PC-3 (cell line): ENCODE measurements at regions not wholly inside any gene's neighbourhood (a gene's known extent, or its start where the extent isn't known, plus 50 kb on each side); places are given as distances from the start of the nearest gene placed in this dataset.

Source experiments
- EZH2 ChIP-seq: fragments of 300-600 bp; sonication (generic); IDR thresholded peaks from one replicate; pipeline ENCODE4 v1.6.1; 2017; ENCODE audit warnings: antibody characterized with exemption, mild to moderate bottlenecking, low read length; ENCODE audit not compliant: unreplicated experiment
- EZH2phosphoT487 ChIP-seq: fragments of 300-600 bp; sonication (generic); IDR thresholded peaks from 2 replicates; pipeline ENCODE4 v1.6.1; 2018; ENCODE audit warnings: mild to moderate bottlenecking, antibody characterized with exemption, low read length, borderline replicate concordance
- TF ChIP-seq, protein P1 (sequence below): fragments of 300-600 bp; sonication (generic); conservative IDR thresholded peaks from 2 replicates; pipeline ENCODE4 v1.5.1; 2017; ENCODE audit warnings: antibody characterized with exemption, low read depth, mild to moderate bottlenecking, low read length

DNA sequence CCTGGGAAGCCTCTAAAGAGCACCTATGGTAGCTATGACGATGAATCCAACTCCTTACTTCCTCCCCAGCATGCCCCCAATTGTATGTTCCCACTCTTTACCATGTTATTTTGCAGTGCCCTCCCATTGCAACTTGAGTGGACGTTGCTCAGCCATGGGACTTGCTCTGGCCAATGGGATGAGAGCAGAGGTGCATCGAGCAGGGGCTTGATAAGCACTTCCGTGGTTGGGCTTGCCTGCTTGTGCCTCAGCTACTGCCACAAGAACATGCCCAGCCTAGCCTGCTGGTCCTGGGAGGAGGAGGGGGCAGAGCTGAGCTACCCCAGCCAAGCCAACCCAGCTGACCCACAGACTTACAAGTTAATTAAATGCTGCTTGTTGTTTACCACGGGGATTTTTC is 71.1 kb upstream of the CTNNBL1 start:
- TF ChIP-seq, protein P1, sequence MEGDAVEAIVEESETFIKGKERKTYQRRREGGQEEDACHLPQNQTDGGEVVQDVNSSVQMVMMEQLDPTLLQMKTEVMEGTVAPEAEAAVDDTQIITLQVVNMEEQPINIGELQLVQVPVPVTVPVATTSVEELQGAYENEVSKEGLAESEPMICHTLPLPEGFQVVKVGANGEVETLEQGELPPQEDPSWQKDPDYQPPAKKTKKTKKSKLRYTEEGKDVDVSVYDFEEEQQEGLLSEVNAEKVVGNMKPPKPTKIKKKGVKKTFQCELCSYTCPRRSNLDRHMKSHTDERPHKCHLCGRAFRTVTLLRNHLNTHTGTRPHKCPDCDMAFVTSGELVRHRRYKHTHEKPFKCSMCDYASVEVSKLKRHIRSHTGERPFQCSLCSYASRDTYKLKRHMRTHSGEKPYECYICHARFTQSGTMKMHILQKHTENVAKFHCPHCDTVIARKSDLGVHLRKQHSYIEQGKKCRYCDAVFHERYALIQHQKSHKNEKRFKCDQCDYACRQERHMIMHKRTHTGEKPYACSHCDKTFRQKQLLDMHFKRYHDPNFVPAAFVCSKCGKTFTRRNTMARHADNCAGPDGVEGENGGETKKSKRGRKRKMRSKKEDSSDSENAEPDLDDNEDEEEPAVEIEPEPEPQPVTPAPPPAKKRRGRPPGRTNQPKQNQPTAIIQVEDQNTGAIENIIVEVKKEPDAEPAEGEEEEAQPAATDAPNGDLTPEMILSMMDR: no peak
- TF ChIP-seq EZH2phosphoT487: no peak
- TF ChIP-seq EZH2: no peak
